ENCODE measurements at regions not wholly inside any gene's neighbourhood (a gene's known extent, or its start where the extent isn't known, plus 50 kb on each side); places are given as distances from the start of the nearest gene placed in this dataset.
"Not testable (repeated sequence)": the region's sequence is repeated elsewhere in the genome, so short reads cannot be mapped to it uniquely, and the experiment has no call there.

DNA sequence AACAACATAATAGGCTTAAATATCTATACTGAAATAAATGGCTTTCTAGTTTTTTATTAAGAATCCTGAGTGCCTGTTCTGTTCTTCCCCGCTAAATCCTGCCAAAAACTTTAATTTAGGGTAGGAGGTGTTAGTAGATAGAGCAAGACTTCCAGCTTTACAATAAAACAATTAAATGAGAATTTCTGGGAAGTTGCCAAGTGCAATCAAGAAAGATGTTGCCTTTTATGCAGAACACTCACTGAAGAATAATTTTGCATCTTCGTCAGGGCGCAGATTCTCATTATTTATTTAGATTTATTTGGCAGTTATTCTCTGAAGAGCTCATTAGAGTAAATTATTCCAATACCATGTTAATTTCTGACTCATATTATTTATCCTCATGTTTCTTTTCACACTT, 103.2 kb upstream of the GPR141 start:
- H3K4me3 Mint-ChIP-seq, result no peak overlapping the region

DNA sequence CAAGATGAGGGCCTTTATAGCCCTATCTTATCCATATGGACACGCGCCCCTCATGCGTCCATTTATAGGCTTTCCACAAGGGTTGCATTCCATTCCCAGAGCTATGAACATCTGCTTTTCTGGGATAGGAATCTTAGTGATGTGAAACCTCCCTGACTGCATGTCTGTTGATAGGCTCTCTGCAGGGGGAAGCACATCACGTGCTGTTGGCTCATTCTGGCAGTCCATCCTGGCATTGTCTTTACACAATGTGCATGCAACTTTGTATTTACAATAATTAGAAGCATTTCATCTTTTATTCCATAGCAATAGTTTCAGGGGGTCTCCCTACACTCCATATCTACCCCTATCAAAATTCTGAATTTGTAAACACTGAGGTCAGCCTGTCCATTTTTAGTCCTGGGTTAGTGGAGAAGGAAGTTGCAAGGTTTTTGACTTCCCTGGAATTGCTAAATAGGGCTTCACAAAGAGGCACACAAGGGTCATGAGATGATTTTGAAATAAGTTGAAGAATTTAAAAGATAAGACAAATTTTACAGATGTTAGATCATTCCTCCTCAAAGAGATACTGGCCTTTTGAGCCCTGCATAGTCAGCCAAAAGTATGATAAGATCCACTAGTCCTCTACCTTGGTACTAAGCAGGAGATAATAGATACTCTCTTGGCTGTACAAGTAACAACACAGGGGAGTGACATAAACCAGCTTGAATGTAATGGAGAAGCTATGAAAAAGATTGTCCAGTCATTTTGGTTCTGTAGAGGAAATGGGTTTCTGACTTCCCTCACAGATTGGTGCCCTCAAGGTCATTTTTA, 98.7 kb upstream of the GPR141 start:
- POLR2A ChIA-PET; ATAC-seq (ENCODE audit: low read depth); H3K27me3 ChIP-seq (replicated peaks in 1 of 4; ENCODE audit: control extremely low read depth in 1 of 4, control insufficient read depth in 3 of 4, insufficient read depth in 4 of 4, low read length in 3 of 4); H3K9me3 Mint-ChIP-seq (ENCODE audit: insufficient read depth); H3K4me1 Mint-ChIP-seq; H3K4me1 ChIP-seq (ENCODE audit: control insufficient read depth in 2 of 2, insufficient read depth in 2 of 2, low read length in 2 of 2); H3K4me3 ChIP-seq (ENCODE audit: control extremely low read depth in 1 of 5, extremely low read depth in 1 of 5, insufficient read depth in 1 of 5, low read depth in 2 of 5, low read length in 4 of 5); H3K36me3 ChIP-seq (replicated peaks in 1 of 2; ENCODE audit: control extremely low read depth in 1 of 2, control insufficient read depth in 1 of 2, extremely low read depth in 1 of 2, insufficient read depth in 2 of 2, low read length in 1 of 2); H3K4me2 ChIP-seq (replicated peaks; ENCODE audit: low read depth, low read length, poor library complexity, severe bottlenecking); H3K27ac ChIP-seq (ENCODE audit: low read length in 2 of 2); H3K4me3 Mint-ChIP-seq; CTCF ChIA-PET; H3K27ac Mint-ChIP-seq; H4K20me1 ChIP-seq (ENCODE audit: control insufficient read depth, insufficient read depth, low read length, poor library complexity, severe bottlenecking); intact Hi-C loops (cut with micrococcal nuclease); H3K9ac ChIP-seq (ENCODE audit: low read length); H2AFZ ChIP-seq (ENCODE audit: insufficient read depth, low read depth, low read length, poor library complexity, severe bottlenecking); H3K9me3 ChIP-seq (ENCODE audit: control extremely low read depth in 1 of 3, control insufficient read depth in 2 of 3, insufficient read depth in 1 of 3, low read length in 2 of 3); DNase-seq; H3K79me2 ChIP-seq (ENCODE audit: control insufficient read depth, insufficient read depth, low read length): not testable (repeated sequence)
- no CpG with 5 or more reads among the region's 4 CpGs for WGBS (ENCODE audit: insufficient coverage)
- peaks cover 37% of the 10 kb centered on the region for H3K27me3 Mint-ChIP-seq

More for the DNA sequence above, 103.2 kb upstream of the GPR141 start:
- POLR2A ChIA-PET, result no interaction called here
- H3K9me3 ChIP-seq (ENCODE audit: control extremely low read depth in 1 of 3, control insufficient read depth in 2 of 3, insufficient read depth in 1 of 3, low read length in 2 of 3), result no peaks in the 10 kb centered on the region
- Mint-ChIP-seq H3K27me3 (peaks cover 12% of the 10 kb centered on the region), H3K27ac (no peak overlapping the region), H3K9me3 (ENCODE audit: insufficient read depth) (no peaks in the 10 kb centered on the region), H3K4me1 (no peaks in the 10 kb centered on the region)
- no peaks in the 10 kb centered on the region for H4K20me1 ChIP-seq (ENCODE audit: control insufficient read depth, insufficient read depth, low read length, poor library complexity, severe bottlenecking)
- DNase-seq (no peak), ATAC-seq (ENCODE audit: low read depth) (no peak)
- no peaks in the 10 kb centered on the region for H3K79me2 ChIP-seq (ENCODE audit: control insufficient read depth, insufficient read depth, low read length)
- H3K4me2 ChIP-seq (replicated peaks; ENCODE audit: low read depth, low read length, poor library complexity, severe bottlenecking), result no peak overlapping the region
- CTCF ChIA-PET, result interaction anchor here (0.6 kb wide), 1 partner anchor 30 kb away, joined by 3 read pairs; no protein-coding TSS in a partner anchor
- no peaks in the 10 kb centered on the region for H3K4me1 ChIP-seq (ENCODE audit: control insufficient read depth in 2 of 2, insufficient read depth in 2 of 2, low read length in 2 of 2)
- H3K27ac ChIP-seq (ENCODE audit: low read length in 2 of 2), result no peak overlapping the region
- no peak for TF ChIP-seq EZH2 (IDR thresholded peaks at IDR 0.05; ENCODE audit: borderline replicate concordance, insufficient read depth, low read depth, low read length, poor library complexity, severe bottlenecking)
- TF ChIP-seq CTCF (IDR thresholded peaks at IDR 0.05), result no peak
- H3K27me3 ChIP-seq (replicated peaks in 1 of 4; ENCODE audit: control extremely low read depth in 1 of 4, control insufficient read depth in 3 of 4, insufficient read depth in 4 of 4, low read length in 3 of 4), result peaks cover 0 to 3% (median 0%) of the 10 kb centered on the region in 4 experiments
- intact Hi-C loops (cut with micrococcal nuclease), result no loop called here
- no CpG with 5 or more reads among the region's 3 CpGs for WGBS (ENCODE audit: insufficient coverage)
- no peaks in the 10 kb centered on the region for H3K36me3 ChIP-seq (replicated peaks in 1 of 2; ENCODE audit: control extremely low read depth in 1 of 2, control insufficient read depth in 1 of 2, extremely low read depth in 1 of 2, insufficient read depth in 2 of 2, low read length in 1 of 2)
- no peak overlapping the region for H3K9ac ChIP-seq (ENCODE audit: low read length)
- no peak overlapping the region for H3K4me3 ChIP-seq (ENCODE audit: control extremely low read depth in 1 of 5, extremely low read depth in 1 of 5, insufficient read depth in 1 of 5, low read depth in 2 of 5, low read length in 4 of 5)
- H2AFZ ChIP-seq (ENCODE audit: insufficient read depth, low read depth, low read length, poor library complexity, severe bottlenecking), result no peak overlapping the region
